ENCODE measurements at regions not wholly inside any gene's neighbourhood (a gene's known extent, or its start where the extent isn't known, plus 50 kb on each side); places are given as distances from the start of the nearest gene placed in this dataset.
"Not testable (repeated sequence)": the region's sequence is repeated elsewhere in the genome, so short reads cannot be mapped to it uniquely, and the experiment has no call there.

DNA sequence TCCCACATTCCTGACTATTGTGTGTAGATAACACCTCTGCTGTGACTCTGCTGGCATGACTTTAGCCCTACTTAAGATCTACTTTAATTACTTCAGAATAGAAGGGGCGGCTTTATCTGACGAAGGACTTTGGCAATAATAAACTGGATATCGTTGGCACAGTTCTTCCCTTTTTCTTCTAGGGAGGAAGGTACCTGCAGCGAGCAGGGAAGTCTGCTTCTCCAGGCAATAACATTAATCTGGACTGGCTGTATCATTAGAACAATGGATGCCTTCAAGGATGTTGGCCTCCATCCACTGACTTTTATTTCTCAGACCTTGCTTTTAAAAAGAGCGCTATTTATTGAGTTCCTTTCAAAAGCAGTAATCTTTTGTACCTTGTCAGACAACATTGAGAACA, 172.6 kb upstream of the THSD7A start:
- no peak for DNase-seq

DNA sequence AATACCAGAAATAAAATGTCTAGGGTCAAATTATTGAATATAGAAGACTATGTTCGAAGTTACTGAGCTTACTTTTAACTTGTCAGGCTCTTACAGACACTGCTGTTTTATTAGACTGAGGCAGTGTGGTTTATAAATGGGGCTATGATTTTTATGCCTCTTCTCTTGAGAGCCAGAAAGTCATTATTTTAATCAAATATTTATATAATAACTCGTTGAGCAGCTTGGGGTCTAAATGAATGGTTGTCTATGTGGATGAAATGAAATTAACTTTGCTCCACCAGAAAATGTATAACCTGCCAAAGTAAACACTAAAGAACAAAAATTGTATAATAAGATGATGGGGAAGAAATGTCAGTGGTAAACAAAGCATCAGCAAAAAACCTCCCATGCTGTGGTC, 175.6 kb upstream of the THSD7A start:
- DNase-seq = no peak

DNA sequence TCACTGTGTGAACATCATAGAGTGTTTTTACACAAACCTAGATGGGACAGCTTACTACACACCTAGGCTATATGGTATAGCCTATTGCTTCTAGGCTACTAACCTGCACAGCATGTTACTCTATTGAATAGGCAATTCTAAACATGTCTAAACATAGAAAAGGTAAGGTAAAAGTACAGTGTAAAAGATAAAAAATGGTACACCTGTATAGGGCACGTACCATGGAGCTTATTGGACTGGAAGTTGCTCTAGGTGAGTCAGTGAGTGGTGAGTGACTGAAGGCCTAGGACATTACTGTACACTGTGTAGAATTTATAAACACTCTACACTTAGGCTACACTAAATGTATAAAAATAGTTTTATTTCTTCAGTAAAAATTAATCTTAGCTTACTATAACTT, 182.0 kb upstream of the THSD7A start:
- no peak for DNase-seq

DNA sequence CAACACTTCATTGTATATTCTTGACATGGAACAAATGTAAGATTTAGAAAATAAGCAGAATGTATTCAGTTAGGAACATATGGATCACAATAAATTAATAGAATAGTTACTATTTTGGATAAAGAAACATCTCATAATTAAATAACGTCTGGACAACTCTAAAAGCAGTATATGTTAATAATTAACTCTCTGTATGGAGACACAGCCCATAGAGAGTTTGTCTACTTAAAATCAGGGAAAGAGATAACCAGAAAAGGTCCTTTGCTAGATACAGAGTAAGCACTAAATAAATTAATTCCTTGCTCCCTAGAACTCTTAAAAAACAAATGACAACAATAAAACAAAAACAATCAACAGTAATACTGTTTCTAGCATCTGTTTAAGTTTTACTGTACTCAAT, 184.4 kb upstream of the THSD7A start:
- no peak for DNase-seq

DNA sequence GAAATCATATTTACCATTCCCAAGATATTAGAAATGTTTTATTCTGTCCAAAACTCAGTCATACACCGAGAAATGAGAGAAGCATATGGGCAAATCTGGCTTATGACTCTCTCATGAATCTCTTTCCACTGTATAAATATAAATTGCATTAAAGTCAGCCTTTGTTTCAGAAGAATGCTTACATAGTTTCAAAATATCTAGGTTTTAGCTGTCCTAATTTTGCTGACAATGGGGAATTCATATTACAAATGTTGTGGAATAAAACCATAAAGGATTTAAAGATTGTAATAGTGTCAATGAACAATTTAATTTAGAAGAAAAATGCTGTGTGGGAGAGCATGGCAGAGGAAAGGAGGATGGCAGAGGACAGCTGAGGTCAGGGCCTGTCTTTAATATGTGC, 185.0 kb upstream of the THSD7A start:
- no peak for DNase-seq

DNA sequence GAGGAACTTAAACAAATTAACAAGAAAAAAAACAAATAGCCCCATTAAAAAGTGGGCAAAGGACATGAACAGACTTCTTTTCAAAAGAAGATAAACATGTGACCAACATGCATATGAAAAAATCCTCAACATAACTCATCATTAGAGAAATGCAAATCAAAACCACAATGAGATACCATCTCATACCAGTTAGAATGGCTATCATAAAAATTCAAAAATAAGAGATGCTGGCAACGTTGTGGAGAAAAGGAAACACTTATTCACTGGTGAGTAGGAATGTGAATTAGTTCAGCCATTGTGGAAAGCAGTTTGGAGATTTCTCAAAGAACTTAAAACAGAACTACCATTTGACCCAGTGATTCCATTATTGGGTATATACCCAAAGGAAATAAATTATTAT, 189.1 kb upstream of the TMEM106B start:
- not testable (repeated sequence) for DNase-seq

DNA sequence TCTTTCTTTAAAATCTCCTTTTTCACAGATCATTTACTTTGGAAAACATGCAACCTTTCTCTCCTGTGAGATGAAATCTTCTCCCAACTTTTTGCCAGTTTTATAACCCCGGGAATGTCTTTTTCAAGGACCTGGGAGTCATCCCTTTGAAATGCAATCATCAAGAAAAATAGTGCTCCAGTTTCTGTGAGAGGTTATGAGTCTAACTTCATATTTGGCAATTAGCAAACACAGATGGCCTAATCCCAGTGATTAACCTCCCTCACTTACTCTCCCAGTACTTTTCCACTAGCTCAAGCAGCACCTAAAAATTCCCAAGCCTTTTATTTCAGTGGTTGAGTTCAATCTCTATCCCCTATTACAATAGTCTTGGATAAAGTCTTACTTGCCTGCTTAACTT, 185.8 kb upstream of the TMEM106B start:
- DNase-seq = no peak

DNA sequence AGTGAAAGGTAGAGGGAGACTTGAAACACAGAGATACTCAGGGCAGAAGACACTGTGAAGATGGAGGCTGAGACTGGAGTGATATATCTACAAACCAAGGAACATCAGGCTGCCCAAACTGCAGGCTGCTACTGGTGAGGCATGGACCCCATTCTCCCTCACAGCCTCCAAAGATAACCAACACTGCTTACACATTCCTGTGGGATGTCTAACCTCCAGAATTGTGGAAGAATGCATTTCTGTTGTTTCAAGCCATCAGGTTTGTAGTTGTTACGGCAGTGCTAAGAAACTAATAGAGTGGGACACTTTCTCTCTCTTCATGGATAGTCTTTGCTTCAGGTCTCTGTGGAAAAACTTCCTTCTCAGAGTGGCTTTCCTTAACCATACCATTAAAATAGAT, 182.6 kb upstream of the TMEM106B start:
- no peak for DNase-seq

DNA sequence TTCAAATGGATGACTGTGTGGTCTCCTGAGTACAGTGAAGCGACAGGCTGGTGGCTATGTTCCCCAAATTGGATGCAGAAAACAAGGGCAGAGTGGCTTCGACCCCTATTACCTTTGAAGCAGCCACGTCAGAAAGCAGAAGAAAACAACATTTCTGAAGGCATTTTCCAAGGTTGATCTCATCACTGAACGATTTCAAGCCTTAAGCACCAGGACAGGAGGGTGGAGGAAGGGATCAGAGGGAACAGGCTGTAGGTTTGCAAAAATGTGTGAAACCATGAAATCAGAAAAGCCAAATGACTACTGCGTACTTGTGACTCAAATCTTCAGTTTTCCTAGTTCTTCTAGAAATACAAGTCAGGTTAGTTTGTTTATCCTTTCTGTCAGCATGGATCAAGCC, 181.0 kb upstream of the TMEM106B start:
- DNase-seq = no peak

DNA sequence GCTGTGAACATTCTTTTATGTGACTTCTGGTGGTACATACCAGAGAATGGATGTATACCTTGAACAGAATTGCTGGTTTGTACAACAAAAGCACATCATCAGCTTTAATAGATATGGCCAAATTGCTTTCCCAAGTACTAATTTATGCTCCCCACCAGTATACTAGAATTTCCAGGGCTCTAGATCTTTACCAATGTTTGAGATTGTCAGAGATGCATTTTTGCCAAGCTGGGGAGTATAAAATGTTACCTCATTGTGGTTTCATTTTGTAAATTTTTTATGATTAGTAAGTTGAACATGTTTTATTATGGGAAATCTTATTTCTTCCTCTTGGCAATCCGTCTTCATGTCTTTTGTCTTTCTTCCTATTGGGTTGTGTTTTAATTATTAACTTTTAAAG, 179.9 kb upstream of the TMEM106B start:
- DNase-seq = no peak

DNA sequence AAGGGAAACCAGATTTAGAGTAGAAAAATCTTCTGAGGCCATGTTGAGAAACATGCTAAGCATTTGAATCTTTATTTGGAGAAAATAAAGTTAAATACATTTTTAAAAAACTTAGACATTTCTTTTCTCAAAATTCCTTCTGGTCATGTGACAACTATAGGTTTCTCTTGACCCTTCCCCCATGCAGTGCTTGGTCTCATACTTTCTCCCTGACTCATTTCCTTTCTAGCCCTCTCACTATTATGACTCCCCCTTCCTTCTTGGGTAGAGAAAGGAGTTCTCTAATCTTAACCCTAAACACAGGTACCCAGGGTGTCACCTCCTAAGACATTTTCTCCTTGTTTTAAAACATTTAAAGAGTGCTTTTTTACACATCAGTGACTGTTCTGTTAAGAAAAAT, 179.5 kb upstream of the TMEM106B start:
- no peak for DNase-seq

DNA sequence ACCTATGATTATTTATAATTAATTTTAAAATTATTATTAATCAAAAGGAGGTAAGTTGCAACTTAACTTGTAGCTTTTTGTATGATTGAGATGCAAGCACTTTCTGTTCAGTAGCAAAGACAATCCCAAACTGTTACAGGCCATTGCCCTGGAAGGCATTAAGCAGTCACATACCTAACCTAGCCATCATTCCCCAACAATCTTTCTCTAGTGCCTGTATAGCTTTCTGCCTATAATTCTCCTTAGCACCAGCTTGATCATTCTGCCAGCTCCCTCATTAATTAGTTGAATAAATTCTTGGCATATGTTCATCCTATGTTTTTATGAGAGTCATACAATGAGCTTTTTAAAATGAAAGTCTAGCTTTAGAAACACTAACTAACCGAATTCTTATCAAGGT, 178.9 kb upstream of the TMEM106B start:
- no peak for DNase-seq

DNA sequence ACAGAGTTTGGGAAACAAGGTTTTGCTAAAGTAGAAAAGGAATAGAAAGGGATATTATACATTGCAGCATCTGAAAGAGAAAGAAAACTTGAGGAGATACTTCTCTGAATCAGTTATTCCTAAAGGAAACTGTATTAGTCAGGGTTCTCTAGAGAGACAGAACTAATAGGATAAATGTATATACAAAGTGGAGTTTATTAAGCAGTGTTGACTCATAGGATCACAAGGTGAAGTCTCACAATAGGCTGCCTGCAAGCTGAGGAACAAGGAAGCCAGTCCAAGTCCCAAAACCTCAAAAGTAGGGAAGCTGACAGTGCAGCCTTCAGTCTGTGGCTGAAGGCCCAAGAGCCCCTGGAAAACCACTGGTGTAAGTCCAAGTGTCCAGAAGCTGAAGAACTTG, 167.6 kb upstream of the TMEM106B start:
- not testable (repeated sequence) for DNase-seq

DNA sequence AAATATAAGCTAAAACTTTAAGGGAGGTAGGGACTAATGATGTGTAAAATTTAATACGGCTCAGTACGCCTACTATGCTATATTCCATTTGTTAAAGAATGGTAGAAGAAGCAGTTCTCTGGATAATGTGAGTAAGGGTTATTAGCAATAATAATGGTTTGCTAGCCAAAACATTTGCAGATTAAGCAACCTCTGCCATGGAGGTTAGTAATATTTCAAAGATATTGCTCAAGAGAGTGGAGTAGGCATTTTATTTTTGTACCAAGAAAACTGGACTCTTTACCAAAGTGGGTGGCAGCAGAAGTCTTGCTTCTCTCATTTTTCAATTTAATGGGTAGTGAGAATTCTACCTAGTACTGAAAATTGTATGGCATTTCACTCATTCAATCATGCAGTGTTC, 158.9 kb upstream of the TMEM106B start:
- DNase-seq = no peak

DNA sequence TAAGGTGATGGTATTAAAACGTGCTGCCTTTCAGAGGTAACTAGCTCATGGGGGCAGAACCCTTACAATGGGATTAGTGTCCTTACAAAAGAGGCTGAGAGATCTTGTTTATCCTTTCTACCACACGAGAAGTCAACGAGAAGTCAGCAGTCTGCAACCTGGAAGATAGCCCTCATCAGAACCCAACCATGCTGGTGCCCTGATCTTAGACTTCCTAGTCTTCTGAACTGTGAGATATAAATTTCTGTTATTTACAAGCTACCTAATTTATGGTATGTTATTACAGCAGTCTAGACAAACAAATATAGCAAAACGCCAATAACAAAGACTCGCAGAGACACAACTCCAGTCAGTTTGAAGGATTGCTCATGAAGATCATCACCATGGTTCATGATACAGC, 157.5 kb upstream of the TMEM106B start:
- no peak for DNase-seq

DNA sequence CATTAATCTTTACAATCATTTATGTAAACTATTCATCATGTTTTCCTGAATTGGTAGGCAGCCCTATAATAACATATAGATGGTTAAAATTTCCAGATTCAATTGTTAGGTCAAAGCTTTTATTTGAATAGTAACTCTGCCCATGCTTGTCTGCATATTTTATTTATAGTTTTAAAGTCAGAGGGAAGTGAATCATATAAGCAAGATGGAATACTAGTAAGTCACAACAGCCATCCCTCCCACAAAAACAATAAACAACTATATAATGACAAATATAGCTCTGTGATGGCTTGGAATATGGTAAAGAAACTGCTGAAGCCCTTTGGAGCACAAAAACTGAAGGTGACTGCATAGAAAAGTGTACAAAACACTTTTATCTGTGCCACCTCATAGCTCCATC, 156.3 kb upstream of the TMEM106B start:
- no peak for DNase-seq

DNA sequence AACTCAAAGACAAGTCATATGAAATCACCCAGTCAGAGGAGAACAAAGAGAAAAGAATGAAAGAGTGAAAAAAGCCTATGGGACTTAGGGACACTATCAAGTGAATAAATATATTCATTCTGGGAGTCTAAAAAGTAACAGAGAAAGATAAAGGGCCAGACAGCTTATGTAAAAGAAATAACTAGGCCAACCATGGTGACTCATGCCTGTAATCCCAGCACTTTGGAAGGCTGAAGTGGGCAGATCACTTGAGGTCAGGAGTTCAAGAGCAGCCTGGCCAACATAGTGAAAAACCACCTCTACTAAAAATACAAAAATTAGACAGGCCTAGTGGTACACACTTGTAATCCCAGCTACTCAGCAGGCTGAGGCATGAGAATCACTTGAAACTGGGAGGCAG, 154.7 kb upstream of the TMEM106B start:
- DNase-seq = no peak

DNA sequence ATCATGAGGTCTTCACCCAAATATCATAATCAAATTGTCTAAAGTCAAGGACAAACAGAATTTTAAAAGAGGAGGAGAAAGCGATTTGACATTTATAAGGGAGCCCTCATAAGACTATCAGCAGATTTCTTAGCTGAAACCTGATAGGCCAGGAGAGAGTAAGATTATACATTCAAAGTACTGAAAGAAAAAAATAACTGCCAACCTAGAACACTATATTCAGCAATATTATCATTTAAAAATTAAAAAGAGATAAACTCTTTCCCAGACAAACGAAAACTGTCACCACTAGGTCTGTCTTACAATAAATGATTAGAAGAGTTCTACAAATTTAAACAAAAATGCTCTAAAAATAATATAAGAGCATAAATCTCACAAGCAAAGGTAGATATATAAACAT, 154.1 kb upstream of the TMEM106B start:
- DNase-seq = no peak

DNA sequence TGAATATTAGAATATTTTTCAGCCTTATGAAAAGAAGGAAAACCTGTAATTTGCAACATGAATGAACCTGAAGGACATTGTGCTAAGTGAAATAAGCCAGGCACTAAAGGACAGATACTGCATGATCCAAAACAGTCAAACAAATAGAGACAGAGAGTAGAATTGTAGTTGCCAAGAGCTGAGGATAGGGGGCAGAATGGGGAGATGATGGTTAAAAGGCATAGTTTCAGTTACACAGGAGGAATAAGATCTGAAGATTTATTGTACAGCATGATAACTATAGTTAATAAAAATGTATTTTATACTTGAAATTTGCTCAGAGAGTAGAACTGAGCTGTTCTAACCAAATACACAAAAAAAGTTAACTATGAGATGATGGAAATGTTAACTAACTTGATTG, 149.0 kb upstream of the TMEM106B start:
- DNase-seq = no peak

DNA sequence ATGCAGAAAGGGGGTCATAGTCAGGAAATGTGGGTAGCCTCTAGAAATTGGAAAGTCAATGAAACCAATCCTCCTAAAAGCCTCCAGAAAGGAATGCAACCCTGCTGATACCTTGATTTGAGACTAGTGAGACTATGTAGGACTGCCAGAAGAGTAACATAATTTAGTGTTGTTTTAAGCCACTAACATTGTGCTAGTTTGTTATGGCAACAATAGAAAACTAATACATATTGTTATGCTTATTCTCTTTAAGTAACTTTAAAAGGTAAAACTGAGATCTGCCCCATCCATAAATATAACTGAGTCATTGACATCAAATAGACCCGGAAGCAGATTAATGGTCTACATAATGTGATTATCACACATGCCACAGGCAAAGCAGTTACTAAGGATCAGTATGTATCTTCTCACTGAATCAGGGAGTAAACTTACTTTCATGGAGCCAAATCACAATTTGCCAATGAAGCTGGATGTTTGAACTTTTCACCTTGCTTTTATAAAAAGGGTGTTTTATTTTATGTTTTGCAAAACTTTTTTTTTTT, 146.4 kb upstream of the TMEM106B start:
- DNase-seq = no peak

DNA sequence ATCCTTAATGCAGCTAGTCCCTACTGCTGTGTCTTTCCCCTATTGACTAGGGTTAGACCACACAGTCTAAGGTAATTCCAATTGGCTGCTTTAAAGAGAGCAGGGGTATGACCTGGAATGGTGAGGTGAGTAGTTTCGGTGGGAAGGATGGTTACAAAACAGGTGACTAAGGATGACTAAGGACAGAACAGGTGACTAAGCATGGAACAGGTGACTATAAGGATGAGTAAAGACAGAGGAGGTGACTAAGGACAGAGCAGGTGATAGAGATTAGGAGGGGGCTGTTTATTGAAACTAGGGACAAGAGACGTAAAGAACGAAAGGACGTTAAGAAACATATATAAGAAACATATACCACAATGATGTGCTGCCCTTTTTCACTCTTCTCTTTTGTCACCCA, 145.1 kb upstream of the TMEM106B start:
- no peak for DNase-seq

DNA sequence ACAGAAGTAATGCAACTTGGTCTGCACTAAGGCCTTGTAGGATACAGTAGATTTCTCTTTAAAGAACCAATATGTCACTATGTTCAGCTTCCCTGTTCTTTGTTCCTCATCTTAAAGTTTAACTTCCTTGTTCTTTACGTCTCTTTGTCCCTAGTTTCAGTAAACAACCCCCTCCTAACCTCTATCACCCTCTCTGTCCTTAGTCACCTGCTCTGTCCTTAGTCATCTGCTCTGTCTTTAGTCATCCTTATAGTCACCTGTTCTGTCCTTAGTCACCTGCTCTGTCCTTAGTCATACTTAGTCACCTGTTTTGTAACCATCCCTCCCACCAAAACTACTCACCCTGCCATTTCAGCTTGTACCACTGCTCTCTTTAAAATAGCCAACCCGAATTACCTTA, 144.6 kb upstream of the TMEM106B start:
- DNase-seq = no peak

DNA sequence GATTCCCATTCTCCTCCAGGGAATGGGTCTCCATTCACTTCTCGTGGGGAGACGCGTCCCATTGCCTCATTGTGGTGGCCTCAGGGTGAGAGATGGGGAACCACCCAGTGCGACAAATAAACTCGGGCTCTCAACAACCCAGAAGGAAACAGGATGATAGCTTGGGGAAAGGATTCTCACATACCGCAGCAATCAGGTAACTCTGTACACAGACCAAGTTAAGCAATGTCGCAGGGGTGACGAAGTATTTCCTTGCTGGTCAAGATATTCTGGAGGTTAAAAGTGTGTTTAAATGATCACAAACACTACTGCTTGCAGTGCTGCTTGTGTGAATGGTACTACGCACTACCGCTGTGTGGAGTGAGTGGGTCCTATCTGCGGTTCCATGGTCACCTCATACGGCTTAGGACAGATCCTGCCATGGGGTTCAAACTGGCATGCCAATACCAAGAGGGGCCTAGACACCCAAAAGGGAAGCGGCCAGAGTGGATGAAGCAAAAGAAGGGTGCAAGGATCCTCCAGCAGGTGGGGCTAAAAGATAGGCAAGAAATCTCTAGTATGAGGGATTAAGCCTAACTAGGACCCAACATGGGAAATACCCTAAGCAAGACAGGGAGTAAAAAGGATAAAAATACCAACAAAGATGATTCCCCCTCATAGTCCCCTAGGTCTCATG, 143.8 kb upstream of the TMEM106B start:
- DNase-seq = peak; percentile 43

DNA sequence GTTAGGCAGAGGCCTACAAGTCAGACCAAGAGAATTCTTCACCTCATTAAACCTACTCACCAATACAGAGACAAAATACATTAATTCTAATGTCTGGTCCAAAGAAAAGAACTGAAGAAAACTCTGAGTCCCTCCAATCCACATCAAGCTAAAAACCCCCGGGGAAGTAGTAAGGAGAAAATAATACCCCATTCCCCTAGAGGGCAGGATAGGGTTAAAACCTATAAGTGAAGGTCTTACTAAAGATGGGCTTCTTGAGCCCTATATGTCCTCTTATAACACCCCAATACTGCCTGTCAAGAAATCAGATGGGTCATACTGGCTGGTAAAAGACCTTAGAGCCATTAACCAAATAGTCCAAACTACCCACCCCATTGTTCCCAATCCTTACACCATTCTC, 141.3 kb upstream of the TMEM106B start:
- no peak for DNase-seq

DNA sequence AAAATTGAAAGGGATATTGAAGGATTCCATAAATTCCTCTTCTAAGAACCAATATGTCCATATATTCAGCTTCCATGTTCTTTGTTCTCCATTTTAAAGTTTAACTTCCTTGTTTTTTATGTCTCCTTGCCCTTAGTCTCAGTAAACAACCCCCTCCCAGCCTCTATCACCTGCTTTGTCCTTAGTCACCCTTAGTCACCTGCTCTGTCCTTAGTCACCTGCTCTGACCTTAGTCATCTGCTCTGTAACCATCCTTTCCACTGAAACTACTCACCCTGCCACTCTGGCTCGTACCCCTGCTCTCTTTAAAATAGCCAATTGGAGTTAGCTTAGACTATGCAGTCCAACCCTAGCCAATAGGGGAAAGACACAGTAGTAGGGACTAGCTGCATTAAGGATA, 136.2 kb upstream of the TMEM106B start:
- no peak for DNase-seq

Data from renal pelvis (tissue), 1 donor.